GM23338 (cell line): ENCODE measurements at regions not wholly inside any gene's neighbourhood (a gene's known extent, or its start where the extent isn't known, plus 50 kb on each side); places are given as distances from the start of the nearest gene placed in this dataset.

Experiments used
- ATAC-seq: fragments of 200-7000 bp; cut with Tn5 transposase; 3 replicates; pipeline ENCODE4 v1.9.1; 2020
- DNase-seq: peaks from one replicate; pipeline ENCODE4 v3.0.0-alpha.2; 2015; ENCODE audit warnings: low spot score
- H2AFZ ChIP-seq: fragments of 200-600 bp; sonication (generic); 2 replicates; pipeline ENCODE4 v1.8.0; 2016; ENCODE audit warnings: antibody characterized with exemption, mild to moderate bottlenecking, moderate library complexity
- H3F3A ChIP-seq: fragments of 200-600 bp; sonication (generic); replicated peaks from 2 replicates; pipeline ENCODE4 v1.8.0; 2017; ENCODE audit warnings: antibody characterized with exemption, mixed run types, low read depth
- H3K27ac ChIP-seq: fragments of 200-600 bp; sonication (generic); 2 replicates; pipeline ENCODE4 v1.6.1; 2016; ENCODE audit warnings: low read depth
- H3K27me3 ChIP-seq: fragments of 200-600 bp; sonication (generic); 2 replicates; pipeline ENCODE4 v1.8.0; 2016; ENCODE audit warnings: mild to moderate bottlenecking, mixed run types, moderate library complexity; ENCODE audit not compliant: insufficient read depth
- H3K36me3 ChIP-seq: fragments of 200-600 bp; sonication (generic); 2 replicates; pipeline ENCODE4 v1.8.0; 2016; ENCODE audit warnings: mild to moderate bottlenecking; ENCODE audit not compliant: insufficient read depth
- H3K4me1 ChIP-seq: fragments of 200-600 bp; sonication (generic); 2 replicates; pipeline ENCODE4 v1.8.0; 2016; ENCODE audit warnings: mild to moderate bottlenecking, moderate library complexity; ENCODE audit not compliant: insufficient read depth
- H3K4me2 ChIP-seq: fragments of 200-600 bp; sonication (generic); 2 replicates; pipeline ENCODE4 v1.7.1; 2017; ENCODE audit warnings: mixed run types
- H3K4me3 ChIP-seq: fragments of 200-600 bp; sonication (generic); 2 replicates; pipeline ENCODE4 v1.6.1; 2016; ENCODE audit warnings: mixed run types
- H3K79me2 ChIP-seq: fragments of 200-600 bp; sonication (generic); replicated peaks from 2 replicates; pipeline ENCODE4 v1.8.0; 2017; ENCODE audit warnings: mild to moderate bottlenecking; ENCODE audit not compliant: insufficient read depth
- H3K9me2 ChIP-seq: fragments of 200-600 bp; sonication (generic); 2 replicates; pipeline ENCODE4 v1.8.0; 2017; ENCODE audit not compliant: insufficient read depth
- H4K20me1 ChIP-seq: fragments of 200-600 bp; sonication (generic); replicated peaks from 2 replicates; pipeline ENCODE4 v1.8.0; 2017; ENCODE audit warnings: mild to moderate bottlenecking; ENCODE audit not compliant: insufficient read depth
- H3K27ac Mint-ChIP-seq: 2 replicates; pipeline ENCODE4 v1.8.0; 2020; ENCODE audit warnings: inconsistent platforms, mild to moderate bottlenecking, moderate library complexity, mixed read lengths
- H3K27me3 Mint-ChIP-seq: 3 replicates; pipeline ENCODE4 v1.8.0; 2022; ENCODE audit warnings: low read depth, mild to moderate bottlenecking, moderate library complexity, mixed read lengths, inconsistent platforms; ENCODE audit not compliant: insufficient read depth, poor library complexity
- H3K36me3 Mint-ChIP-seq: 3 replicates; pipeline ENCODE4 v1.8.0; 2021; ENCODE audit warnings: low read depth, mild to moderate bottlenecking, inconsistent platforms, moderate library complexity, mixed read lengths
- H3K4me1 Mint-ChIP-seq: 3 replicates; pipeline ENCODE4 v1.8.0; 2020; ENCODE audit warnings: mild to moderate bottlenecking, inconsistent platforms, mixed read lengths
- H3K4me3 Mint-ChIP-seq: 3 replicates; pipeline ENCODE4 v1.8.0; 2021; ENCODE audit warnings: moderate library complexity, mild to moderate bottlenecking, inconsistent platforms, mixed read lengths
- H3K9me3 Mint-ChIP-seq: 3 replicates; pipeline ENCODE4 v1.8.0; 2020; ENCODE audit warnings: moderate library complexity, mild to moderate bottlenecking, inconsistent platforms, mixed read lengths
- CREB1 ChIP-seq: fragments of 250-450 bp; sonication (Bioruptor Pico); IDR thresholded peaks from 2 replicates; pipeline ENCODE4 v1.5.0; 2020; ENCODE audit warnings: low read depth, mild to moderate bottlenecking, moderate library complexity
- EZH2 ChIP-seq: fragments of 200-600 bp; sonication (generic); IDR thresholded peaks from one replicate; pipeline ENCODE4 v1.8.0; 2017; ENCODE audit warnings: antibody characterized with exemption, mild to moderate bottlenecking, low read depth; ENCODE audit not compliant: unreplicated experiment
- EZH2phosphoT487 ChIP-seq: fragments of 200-600 bp; sonication (generic); IDR thresholded peaks from one replicate; pipeline ENCODE4 v1.8.1; 2018; ENCODE audit warnings: antibody characterized with exemption; ENCODE audit not compliant: unreplicated experiment
- JUNB ChIP-seq: IDR thresholded peaks from one replicate; pipeline ENCODE4 v1.6.1; 2016; ENCODE audit warnings: antibody characterized with exemption; ENCODE audit not compliant: unreplicated experiment
- NANOG ChIP-seq: IDR thresholded peaks from 2 replicates; pipeline ENCODE4 v1.6.1; 2016; ENCODE audit warnings: antibody characterized with exemption, borderline replicate concordance
- POLR2AphosphoS5 ChIP-seq: IDR thresholded peaks from 2 replicates; pipeline ENCODE4 v1.6.1; 2016; ENCODE audit warnings: antibody characterized with exemption, low read depth
- STAT1 ChIP-seq: IDR thresholded peaks from one replicate; pipeline ENCODE4 v1.6.1; 2016; ENCODE audit warnings: antibody characterized with exemption; ENCODE audit not compliant: unreplicated experiment
- ZNF114 ChIP-seq: fragments of 250-450 bp; sonication (Bioruptor Pico); IDR thresholded peaks from 2 replicates; pipeline ENCODE4 v1.5.0; 2020; ENCODE audit warnings: mild to moderate bottlenecking, moderate library complexity
- ZNF331 ChIP-seq: fragments of 250-450 bp; sonication (Bioruptor Pico); IDR thresholded peaks from 2 replicates; pipeline ENCODE4 v1.5.0; 2020; ENCODE audit warnings: low read depth, mild to moderate bottlenecking, moderate library complexity
- TF ChIP-seq, protein P1 (sequence below), 2 experiments: fragments of 200-600 bp in 1 of 2; sonication (generic) in 1 of 2; conservative IDR thresholded peaks; 2 replicates each; pipeline versions ENCODE4 v1.5.1 to v1.6.1; 2016 to 2017; ENCODE audit warnings: antibody characterized with exemption in 2 of 2, low read depth in 2 of 2, mild to moderate bottlenecking in 2 of 2, moderate library complexity in 1 of 2
- TF ChIP-seq, protein P2 (sequence below): IDR thresholded peaks from 2 replicates; pipeline ENCODE4 v1.6.1; 2016; ENCODE audit warnings: antibody characterized with exemption
- TF ChIP-seq, protein P3 (sequence below): IDR thresholded peaks from one replicate; pipeline ENCODE4 v1.6.1; 2018; ENCODE audit warnings: antibody characterized with exemption; ENCODE audit not compliant: unreplicated experiment
- TF ChIP-seq, protein P4 (sequence below): fragments of 250-450 bp; sonication (Bioruptor Pico); IDR thresholded peaks from 2 replicates; pipeline ENCODE4 v1.5.0; 2020; ENCODE audit warnings: mild to moderate bottlenecking, moderate library complexity

DNA sequence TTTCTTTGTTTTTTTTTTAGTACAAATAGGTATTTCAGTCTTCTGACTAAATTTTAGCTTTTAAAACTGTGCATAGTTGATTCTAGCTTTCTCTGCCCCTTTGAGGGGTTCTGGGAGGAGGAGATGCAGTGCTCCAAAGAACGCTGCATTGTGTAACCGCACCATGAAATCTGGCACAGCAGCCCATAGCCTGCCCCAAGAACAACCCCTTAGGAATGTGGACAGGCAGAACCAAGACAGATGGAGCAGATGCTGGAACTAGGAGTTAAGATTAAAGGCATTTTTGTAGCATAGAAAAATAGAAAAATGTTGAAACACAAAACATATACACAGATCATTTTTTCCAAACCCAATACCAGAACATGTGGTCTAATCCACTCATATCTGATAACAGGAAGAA, 187.5 kb downstream of the SCG2 start:
- no peaks in the 10 kb centered on the region for H3K36me3 ChIP-seq
- no peaks in the 10 kb centered on the region for H3K27me3 Mint-ChIP-seq
- H3K79me2 ChIP-seq: no peaks in the 10 kb centered on the region
- no peaks in the 10 kb centered on the region for H3K4me1 ChIP-seq
- no peaks in the 10 kb centered on the region for H3K9me2 ChIP-seq
- no peaks in the 10 kb centered on the region; the same call in 2 of the 3 replicates for H3K9me3 Mint-ChIP-seq
- H4K20me1 ChIP-seq: no peaks in the 10 kb centered on the region
- H3K4me1 Mint-ChIP-seq: no peaks in the 10 kb centered on the region
- H3K27ac ChIP-seq: no peak overlapping the region
- H3K36me3 Mint-ChIP-seq: no peaks in the 10 kb centered on the region
- no peak overlapping the region for H3K4me3 Mint-ChIP-seq
- no peak for ATAC-seq
- no peak overlapping the region for H3K4me2 ChIP-seq
- H3K27ac Mint-ChIP-seq: no peak overlapping the region
- no peaks in the 10 kb centered on the region for H3K27me3 ChIP-seq
- no peaks in the 10 kb centered on the region for H3F3A ChIP-seq
- TF ChIP-seq, protein P1, sequence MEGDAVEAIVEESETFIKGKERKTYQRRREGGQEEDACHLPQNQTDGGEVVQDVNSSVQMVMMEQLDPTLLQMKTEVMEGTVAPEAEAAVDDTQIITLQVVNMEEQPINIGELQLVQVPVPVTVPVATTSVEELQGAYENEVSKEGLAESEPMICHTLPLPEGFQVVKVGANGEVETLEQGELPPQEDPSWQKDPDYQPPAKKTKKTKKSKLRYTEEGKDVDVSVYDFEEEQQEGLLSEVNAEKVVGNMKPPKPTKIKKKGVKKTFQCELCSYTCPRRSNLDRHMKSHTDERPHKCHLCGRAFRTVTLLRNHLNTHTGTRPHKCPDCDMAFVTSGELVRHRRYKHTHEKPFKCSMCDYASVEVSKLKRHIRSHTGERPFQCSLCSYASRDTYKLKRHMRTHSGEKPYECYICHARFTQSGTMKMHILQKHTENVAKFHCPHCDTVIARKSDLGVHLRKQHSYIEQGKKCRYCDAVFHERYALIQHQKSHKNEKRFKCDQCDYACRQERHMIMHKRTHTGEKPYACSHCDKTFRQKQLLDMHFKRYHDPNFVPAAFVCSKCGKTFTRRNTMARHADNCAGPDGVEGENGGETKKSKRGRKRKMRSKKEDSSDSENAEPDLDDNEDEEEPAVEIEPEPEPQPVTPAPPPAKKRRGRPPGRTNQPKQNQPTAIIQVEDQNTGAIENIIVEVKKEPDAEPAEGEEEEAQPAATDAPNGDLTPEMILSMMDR (conservative IDR thresholded peaks at IDR 0.05; ENCODE audit: low read depth in 2 of 2): no peak
- TF ChIP-seq EZH2phosphoT487 (no peak), POLR2AphosphoS5 (no peak), EZH2 (no peak), JUNB (no peak), ZNF331 (CRISPR knock-in tag) (no peak), ZNF114 (CRISPR knock-in tag) (no peak), STAT1 (no peak), NANOG (no peak), CREB1 (CRISPR knock-in tag) (no peak)
- TF ChIP-seq, protein P2, sequence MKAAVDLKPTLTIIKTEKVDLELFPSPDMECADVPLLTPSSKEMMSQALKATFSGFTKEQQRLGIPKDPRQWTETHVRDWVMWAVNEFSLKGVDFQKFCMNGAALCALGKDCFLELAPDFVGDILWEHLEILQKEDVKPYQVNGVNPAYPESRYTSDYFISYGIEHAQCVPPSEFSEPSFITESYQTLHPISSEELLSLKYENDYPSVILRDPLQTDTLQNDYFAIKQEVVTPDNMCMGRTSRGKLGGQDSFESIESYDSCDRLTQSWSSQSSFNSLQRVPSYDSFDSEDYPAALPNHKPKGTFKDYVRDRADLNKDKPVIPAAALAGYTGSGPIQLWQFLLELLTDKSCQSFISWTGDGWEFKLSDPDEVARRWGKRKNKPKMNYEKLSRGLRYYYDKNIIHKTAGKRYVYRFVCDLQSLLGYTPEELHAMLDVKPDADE: no peak
- TF ChIP-seq, protein P3, sequence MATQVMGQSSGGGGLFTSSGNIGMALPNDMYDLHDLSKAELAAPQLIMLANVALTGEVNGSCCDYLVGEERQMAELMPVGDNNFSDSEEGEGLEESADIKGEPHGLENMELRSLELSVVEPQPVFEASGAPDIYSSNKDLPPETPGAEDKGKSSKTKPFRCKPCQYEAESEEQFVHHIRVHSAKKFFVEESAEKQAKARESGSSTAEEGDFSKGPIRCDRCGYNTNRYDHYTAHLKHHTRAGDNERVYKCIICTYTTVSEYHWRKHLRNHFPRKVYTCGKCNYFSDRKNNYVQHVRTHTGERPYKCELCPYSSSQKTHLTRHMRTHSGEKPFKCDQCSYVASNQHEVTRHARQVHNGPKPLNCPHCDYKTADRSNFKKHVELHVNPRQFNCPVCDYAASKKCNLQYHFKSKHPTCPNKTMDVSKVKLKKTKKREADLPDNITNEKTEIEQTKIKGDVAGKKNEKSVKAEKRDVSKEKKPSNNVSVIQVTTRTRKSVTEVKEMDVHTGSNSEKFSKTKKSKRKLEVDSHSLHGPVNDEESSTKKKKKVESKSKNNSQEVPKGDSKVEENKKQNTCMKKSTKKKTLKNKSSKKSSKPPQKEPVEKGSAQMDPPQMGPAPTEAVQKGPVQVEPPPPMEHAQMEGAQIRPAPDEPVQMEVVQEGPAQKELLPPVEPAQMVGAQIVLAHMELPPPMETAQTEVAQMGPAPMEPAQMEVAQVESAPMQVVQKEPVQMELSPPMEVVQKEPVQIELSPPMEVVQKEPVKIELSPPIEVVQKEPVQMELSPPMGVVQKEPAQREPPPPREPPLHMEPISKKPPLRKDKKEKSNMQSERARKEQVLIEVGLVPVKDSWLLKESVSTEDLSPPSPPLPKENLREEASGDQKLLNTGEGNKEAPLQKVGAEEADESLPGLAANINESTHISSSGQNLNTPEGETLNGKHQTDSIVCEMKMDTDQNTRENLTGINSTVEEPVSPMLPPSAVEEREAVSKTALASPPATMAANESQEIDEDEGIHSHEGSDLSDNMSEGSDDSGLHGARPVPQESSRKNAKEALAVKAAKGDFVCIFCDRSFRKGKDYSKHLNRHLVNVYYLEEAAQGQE: no peak
- TF ChIP-seq, protein P4, sequence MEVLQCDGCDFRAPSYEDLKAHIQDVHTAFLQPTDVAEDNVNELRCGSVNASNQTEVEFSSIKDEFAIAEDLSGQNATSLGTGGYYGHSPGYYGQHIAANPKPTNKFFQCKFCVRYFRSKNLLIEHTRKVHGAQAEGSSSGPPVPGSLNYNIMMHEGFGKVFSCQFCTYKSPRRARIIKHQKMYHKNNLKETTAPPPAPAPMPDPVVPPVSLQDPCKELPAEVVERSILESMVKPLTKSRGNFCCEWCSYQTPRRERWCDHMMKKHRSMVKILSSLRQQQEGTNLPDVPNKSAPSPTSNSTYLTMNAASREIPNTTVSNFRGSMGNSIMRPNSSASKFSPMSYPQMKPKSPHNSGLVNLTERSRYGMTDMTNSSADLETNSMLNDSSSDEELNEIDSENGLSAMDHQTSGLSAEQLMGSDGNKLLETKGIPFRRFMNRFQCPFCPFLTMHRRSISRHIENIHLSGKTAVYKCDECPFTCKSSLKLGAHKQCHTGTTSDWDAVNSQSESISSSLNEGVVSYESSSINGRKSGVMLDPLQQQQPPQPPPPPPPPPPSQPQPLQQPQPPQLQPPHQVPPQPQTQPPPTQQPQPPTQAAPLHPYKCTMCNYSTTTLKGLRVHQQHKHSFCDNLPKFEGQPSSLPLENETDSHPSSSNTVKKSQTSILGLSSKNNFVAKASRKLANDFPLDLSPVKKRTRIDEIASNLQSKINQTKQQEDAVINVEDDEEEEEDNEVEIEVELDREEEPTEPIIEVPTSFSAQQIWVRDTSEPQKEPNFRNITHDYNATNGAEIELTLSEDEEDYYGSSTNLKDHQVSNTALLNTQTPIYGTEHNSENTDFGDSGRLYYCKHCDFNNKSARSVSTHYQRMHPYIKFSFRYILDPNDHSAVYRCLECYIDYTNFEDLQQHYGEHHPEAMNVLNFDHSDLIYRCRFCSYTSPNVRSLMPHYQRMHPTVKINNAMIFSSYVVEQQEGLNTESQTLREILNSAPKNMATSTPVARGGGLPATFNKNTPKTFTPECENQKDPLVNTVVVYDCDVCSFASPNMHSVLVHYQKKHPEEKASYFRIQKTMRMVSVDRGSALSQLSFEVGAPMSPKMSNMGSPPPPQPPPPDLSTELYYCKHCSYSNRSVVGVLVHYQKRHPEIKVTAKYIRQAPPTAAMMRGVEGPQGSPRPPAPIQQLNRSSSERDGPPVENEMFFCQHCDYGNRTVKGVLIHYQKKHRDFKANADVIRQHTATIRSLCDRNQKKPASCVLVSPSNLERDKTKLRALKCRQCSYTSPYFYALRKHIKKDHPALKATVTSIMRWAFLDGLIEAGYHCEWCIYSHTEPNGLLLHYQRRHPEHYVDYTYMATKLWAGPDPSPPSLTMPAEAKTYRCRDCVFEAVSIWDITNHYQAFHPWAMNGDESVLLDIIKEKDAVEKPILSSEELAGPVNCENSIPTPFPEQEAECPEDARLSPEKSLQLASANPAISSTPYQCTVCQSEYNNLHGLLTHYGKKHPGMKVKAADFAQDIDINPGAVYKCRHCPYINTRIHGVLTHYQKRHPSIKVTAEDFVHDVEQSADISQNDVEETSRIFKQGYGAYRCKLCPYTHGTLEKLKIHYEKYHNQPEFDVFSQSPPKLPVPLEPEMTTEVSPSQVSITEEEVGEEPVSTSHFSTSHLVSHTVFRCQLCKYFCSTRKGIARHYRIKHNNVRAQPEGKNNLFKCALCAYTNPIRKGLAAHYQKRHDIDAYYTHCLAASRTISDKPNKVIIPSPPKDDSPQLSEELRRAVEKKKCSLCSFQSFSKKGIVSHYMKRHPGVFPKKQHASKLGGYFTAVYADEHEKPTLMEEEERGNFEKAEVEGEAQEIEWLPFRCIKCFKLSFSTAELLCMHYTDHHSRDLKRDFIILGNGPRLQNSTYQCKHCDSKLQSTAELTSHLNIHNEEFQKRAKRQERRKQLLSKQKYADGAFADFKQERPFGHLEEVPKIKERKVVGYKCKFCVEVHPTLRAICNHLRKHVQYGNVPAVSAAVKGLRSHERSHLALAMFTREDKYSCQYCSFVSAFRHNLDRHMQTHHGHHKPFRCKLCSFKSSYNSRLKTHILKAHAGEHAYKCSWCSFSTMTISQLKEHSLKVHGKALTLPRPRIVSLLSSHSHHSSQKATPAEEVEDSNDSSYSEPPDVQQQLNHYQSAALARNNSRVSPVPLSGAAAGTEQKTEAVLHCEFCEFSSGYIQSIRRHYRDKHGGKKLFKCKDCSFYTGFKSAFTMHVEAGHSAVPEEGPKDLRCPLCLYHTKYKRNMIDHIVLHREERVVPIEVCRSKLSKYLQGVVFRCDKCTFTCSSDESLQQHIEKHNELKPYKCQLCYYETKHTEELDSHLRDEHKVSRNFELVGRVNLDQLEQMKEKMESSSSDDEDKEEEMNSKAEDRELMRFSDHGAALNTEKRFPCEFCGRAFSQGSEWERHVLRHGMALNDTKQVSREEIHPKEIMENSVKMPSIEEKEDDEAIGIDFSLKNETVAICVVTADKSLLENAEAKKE (CRISPR knock-in tag): no peak
- H2AFZ ChIP-seq: no peak overlapping the region; the same call in 1 of the 2 replicates
- H3K4me3 ChIP-seq: no peak overlapping the region
- no peak for DNase-seq
